ENCODE measurements at regions not wholly inside any gene's neighbourhood (a gene's known extent, or its start where the extent isn't known, plus 50 kb on each side); places are given as distances from the start of the nearest gene placed in this dataset.

DNA sequence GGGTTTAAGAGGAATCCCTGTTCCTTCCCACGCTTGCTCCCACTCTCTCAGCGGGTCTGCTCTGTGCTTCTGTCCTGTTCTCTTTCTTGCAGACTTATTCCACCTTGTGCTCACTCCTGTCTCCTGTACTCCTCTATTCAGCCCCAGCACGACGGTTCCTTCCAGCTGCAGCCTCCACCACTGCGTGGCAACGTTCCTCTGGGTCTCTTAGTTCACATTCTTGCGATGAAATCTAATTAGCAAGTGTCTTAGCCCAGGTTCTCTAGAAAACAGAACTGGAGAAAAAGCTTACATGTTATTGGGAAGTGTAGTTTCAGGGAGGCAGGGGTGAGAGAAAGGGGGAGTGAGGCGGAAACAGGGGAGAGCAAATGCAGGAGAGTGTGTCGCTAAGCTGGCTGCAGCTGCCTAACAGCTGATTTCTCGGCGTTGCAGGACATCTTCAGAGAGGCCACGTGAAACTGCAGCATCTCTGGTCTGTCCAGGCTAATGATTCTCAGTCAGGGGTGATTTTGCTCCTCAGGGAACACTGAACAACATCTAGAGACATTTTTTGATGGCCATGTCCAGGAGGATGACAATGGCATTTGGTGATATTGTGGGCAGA lies 213.2 kb upstream of the NLRP1 start:
- no peak for TF ChIP-seq POLR2AphosphoS5 (IDR thresholded peaks at IDR 0.05; ENCODE audit: low read depth, low read length)
- no peak for TF ChIP-seq POLR2A (IDR thresholded peaks at IDR 0.05; ENCODE audit: low read depth, low read length)
- no peak for TF ChIP-seq SPI1 (IDR thresholded peaks at IDR 0.05; ENCODE audit: low read depth, low read length)
- TF ChIP-seq TAF1 (IDR thresholded peaks at IDR 0.05; ENCODE audit: low read depth, low read length): no peak
